ENCODE measurements at regions not wholly inside any gene's neighbourhood (a gene's known extent, or its start where the extent isn't known, plus 50 kb on each side); places are given as distances from the start of the nearest gene placed in this dataset.

DNA sequence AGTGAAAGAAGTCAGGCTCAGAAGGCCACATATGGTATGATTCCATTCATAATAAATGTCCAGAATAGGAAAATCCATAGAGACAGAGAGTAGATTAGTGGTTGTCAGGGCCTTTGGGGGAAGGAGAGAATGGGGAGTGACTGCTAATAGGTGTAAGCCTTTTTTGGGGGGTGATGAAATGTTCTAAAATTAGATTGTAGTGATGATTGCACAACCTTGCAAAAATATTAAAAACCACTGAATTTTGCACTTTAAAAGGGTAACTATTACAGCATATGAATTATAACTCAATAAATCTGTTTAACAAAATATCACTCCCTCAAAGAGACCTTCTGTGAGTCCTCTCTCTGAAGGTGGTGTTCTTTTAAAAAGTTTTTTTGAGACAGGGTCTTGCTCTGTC lies 72.3 kb upstream of the GRK3 start:
- no peak for TF ChIP-seq CTCF (IDR thresholded peaks at IDR 0.05; ENCODE audit: low read depth, low read length)
- TF ChIP-seq POLR2A (IDR thresholded peaks at IDR 0.05; ENCODE audit: extremely low read depth, insufficient read length), result no peak
